KMS-11 (cell line): ENCODE measurements at regions not wholly inside any gene's neighbourhood (a gene's known extent, or its start where the extent isn't known, plus 50 kb on each side); places are given as distances from the start of the nearest gene placed in this dataset.

Source experiments
- H2AFZ ChIP-seq: fragments of 200-600 bp; sonication (generic); 2 replicates; pipeline ENCODE4 v1.6.1; 2016; ENCODE audit warnings: antibody characterized with exemption, mixed run types, low read depth
- H3K27ac ChIP-seq: fragments of 200-600 bp; sonication (generic); 2 replicates; pipeline ENCODE4 v1.6.1; 2016; ENCODE audit warnings: mild to moderate bottlenecking, mixed run types
- H3K27me3 ChIP-seq: fragments of 200-600 bp; sonication (generic); 2 replicates; pipeline ENCODE4 v1.6.1; 2017; ENCODE audit warnings: mild to moderate bottlenecking, low read depth, mixed run types, moderate library complexity; ENCODE audit not compliant: insufficient read depth
- H3K36me3 ChIP-seq: fragments of 200-600 bp; sonication (generic); 2 replicates; pipeline ENCODE4 v1.6.1; 2017; ENCODE audit warnings: mild to moderate bottlenecking, mixed run types; ENCODE audit not compliant: insufficient read depth
- H3K4me1 ChIP-seq: fragments of 200-600 bp; sonication (generic); 2 replicates; pipeline ENCODE4 v1.6.1; 2016; ENCODE audit warnings: mild to moderate bottlenecking, low read depth, mixed run types; ENCODE audit not compliant: poor library complexity, severe bottlenecking
- H3K4me2 ChIP-seq: fragments of 200-600 bp; sonication (generic); 2 replicates; pipeline ENCODE4 v1.7.0; 2016; ENCODE audit warnings: mild to moderate bottlenecking, mixed run types
- H3K4me3 ChIP-seq: fragments of 200-600 bp; sonication (generic); IDR thresholded peaks from 2 replicates; pipeline ENCODE4 v1.6.1; 2017; ENCODE audit warnings: low read depth, low read length, mixed read lengths; ENCODE audit not compliant: insufficient read depth
- H3K79me2 ChIP-seq: fragments of 200-600 bp; sonication (generic); 2 replicates; pipeline ENCODE4 v1.6.1; 2016; ENCODE audit warnings: low read depth, mixed run types; ENCODE audit not compliant: insufficient read depth
- H3K9ac ChIP-seq: fragments of 200-600 bp; sonication (generic); 2 replicates; pipeline ENCODE4 v1.6.1; 2016; ENCODE audit warnings: mild to moderate bottlenecking, mixed run types
- H4K20me1 ChIP-seq: fragments of 200-600 bp; sonication (generic); 2 replicates; pipeline ENCODE4 v1.6.1; 2016; ENCODE audit warnings: mild to moderate bottlenecking, mixed run types; ENCODE audit not compliant: insufficient read depth
- CTCF ChIP-seq: fragments of 200-600 bp; sonication (generic); conservative IDR thresholded peaks from 2 replicates; pipeline ENCODE4 v1.6.1; 2017; ENCODE audit warnings: low read depth, mild to moderate bottlenecking, antibody characterized with exemption, low read length, moderate library complexity, mixed read lengths

- no peaks in the 10 kb centered on the region for H4K20me1 ChIP-seq
- TF ChIP-seq CTCF, result no peak
- H3K27me3 ChIP-seq, result peaks cover 49% of the 10 kb centered on the region; the same call in 1 of the 2 replicates
- no peak overlapping the region; the same call in 1 of the 2 replicates for H3K4me2 ChIP-seq
- H3K4me3 ChIP-seq, result no peak overlapping the region
- no peaks in the 10 kb centered on the region for H3K79me2 ChIP-seq
- H3K9ac ChIP-seq, result no peak overlapping the region
- no peaks in the 10 kb centered on the region for H3K36me3 ChIP-seq
- H2AFZ ChIP-seq, result no peak overlapping the region
- no peaks in the 10 kb centered on the region for H3K4me1 ChIP-seq
- no peak overlapping the region for H3K27ac ChIP-seq
These were observed 75.9 kb downstream of the INSIG1 start for GRCh38 chr7:155373359-155374273.

- Histone ChIP-seq H3K4me1 (no peaks in the 10 kb centered on the region), H3K27me3 (peaks cover 58% of the 10 kb centered on the region; the same call in 1 of the 2 replicates), H4K20me1 (no peaks in the 10 kb centered on the region), H3K27ac (no peak overlapping the region), H3K9ac (no peak overlapping the region), H3K36me3 (no peaks in the 10 kb centered on the region), H3K79me2 (no peaks in the 10 kb centered on the region), H3K4me3 (no peak overlapping the region), H3K4me2 (no peak overlapping the region), H2AFZ (no peak overlapping the region)
- TF ChIP-seq CTCF, result no peak
These were observed 76.9 kb downstream of the INSIG1 start for GRCh38 chr7:155374276-155375252.

- H3K36me3 ChIP-seq, result no peaks in the 10 kb centered on the region
- no peak overlapping the region for H3K4me2 ChIP-seq
- H3K4me3 ChIP-seq, result no peak overlapping the region
- H2AFZ ChIP-seq, result no peak overlapping the region
- peaks cover 66% of the 10 kb centered on the region; the same call in 1 of the 2 replicates for H3K27me3 ChIP-seq
- no peaks in the 10 kb centered on the region for H4K20me1 ChIP-seq
- H3K4me1 ChIP-seq, result no peaks in the 10 kb centered on the region
- H3K27ac ChIP-seq, result no peak overlapping the region
- H3K9ac ChIP-seq, result no peak overlapping the region
- H3K79me2 ChIP-seq, result no peaks in the 10 kb centered on the region
- no peak for TF ChIP-seq CTCF
These were observed 77.9 kb downstream of the INSIG1 start for GRCh38 chr7:155375337-155376277.
